Smooth muscle cell (in vitro differentiated cells): ENCODE measurements at regions not wholly inside any gene's neighbourhood (a gene's known extent, or its start where the extent isn't known, plus 50 kb on each side); places are given as distances from the start of the nearest gene placed in this dataset.

Source experiments
- DNase-seq: peaks from one replicate; lab custom pipeline; 2025; ENCODE audit not compliant: unreplicated experiment; lab: John Stamatoyannopoulos, UW
- H2AFZ ChIP-seq: fragments of 200-600 bp; sonication (generic); 2 replicates; pipeline ENCODE4 v1.6.0; 2016; ENCODE audit warnings: antibody characterized with exemption, low read depth, mild to moderate bottlenecking
- H3F3A ChIP-seq: fragments of 200-600 bp; sonication (generic); 2 replicates; pipeline ENCODE4 v1.6.0; 2017; ENCODE audit warnings: antibody characterized with exemption, low read depth
- H3K27ac ChIP-seq: fragments of 200-600 bp; sonication (generic); 2 replicates; pipeline ENCODE4 v1.5.1; 2016; ENCODE audit warnings: low read depth, mild to moderate bottlenecking
- H3K27me3 ChIP-seq: fragments of 200-600 bp; sonication (generic); 2 replicates; pipeline ENCODE4 v1.6.1; 2016; ENCODE audit warnings: low read depth, mild to moderate bottlenecking
- H3K36me3 ChIP-seq: fragments of 200-600 bp; sonication (generic); 2 replicates; pipeline ENCODE4 v1.5.1; 2016; ENCODE audit warnings: low read depth
- H3K4me1 ChIP-seq: fragments of 200-600 bp; sonication (generic); 2 replicates; pipeline ENCODE4 v1.5.1; 2016; ENCODE audit warnings: low read depth
- H3K4me2 ChIP-seq: fragments of 200-600 bp; sonication (generic); 2 replicates; pipeline ENCODE4 v1.6.0; 2016; ENCODE audit warnings: mild to moderate bottlenecking
- H3K4me3 ChIP-seq: fragments of 200-600 bp; sonication (generic); 2 replicates; pipeline ENCODE4 v1.5.1; 2016; ENCODE audit warnings: mild to moderate bottlenecking
- H3K79me2 ChIP-seq: fragments of 200-600 bp; sonication (generic); 2 replicates; pipeline ENCODE4 v1.6.0; 2016; ENCODE audit warnings: low read depth, mild to moderate bottlenecking
- H3K9ac ChIP-seq: fragments of 200-600 bp; sonication (generic); 2 replicates; pipeline ENCODE4 v1.6.0; 2016; ENCODE audit warnings: low read depth
- H3K9me3 ChIP-seq: fragments of 200-600 bp; sonication (generic); replicated peaks from 2 replicates; pipeline ENCODE4 v1.5.1; 2016; ENCODE audit warnings: low read depth
- H4K20me1 ChIP-seq: fragments of 200-600 bp; sonication (generic); 2 replicates; pipeline ENCODE4 v1.6.0; 2016; ENCODE audit warnings: low read depth
- WGBS: methylation state at CpG from one replicate; pipeline ENCODE4 v1.1.7; 2016; ENCODE audit warnings: low lambda C conversion rate; 5-methylcytosine and 5-hydroxymethylcytosine counted together
- TF ChIP-seq, protein P1 (sequence below): fragments of 200-600 bp; sonication (generic); IDR thresholded peaks from 2 replicates; pipeline ENCODE4 v1.5.1; 2017; ENCODE audit warnings: borderline replicate concordance, mild to moderate bottlenecking, antibody characterized with exemption; ENCODE audit not compliant: insufficient read depth, poor library complexity, severe bottlenecking

DNA sequence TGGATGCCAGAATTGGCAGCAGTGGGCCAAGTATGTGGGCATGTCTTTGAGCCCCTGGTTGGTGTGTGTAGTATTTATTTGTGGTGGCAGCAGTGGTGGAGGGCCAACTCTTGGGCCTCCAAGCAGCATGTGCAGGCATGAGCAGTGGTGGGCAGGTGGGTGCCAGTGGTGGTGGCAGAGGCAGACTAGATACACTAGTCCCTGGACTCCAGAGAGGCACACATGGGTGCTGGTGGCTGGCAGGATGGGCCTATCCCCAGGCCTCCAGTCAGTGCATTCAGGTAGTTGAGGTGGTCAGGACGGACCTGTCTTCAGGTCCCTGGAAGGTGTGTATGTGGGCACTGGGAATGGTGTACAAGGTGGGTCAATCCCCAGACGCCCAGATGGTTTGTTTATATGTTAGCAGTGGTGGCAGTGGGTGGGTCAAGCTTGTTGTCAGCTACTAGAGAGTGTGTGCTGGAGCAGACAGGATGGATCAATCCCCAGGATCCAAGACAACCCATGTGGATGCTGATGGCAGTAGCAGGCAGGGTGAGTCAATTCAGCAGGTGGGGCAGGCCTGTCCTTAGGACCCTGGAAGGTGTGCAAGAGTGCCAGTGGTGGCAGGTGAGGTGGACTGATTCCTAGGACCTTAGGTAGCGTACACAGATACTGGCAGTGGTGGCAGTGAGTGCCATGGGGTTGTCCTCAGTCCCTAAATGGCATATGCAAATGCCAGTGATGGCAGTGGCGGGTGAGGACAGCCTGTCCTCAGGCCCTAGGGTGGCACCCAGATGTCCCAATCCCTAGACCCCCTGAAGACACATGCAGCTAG is 294.3 kb downstream of the RPS24 start:
- 93% methylated on average over 4 of the region's 4 CpGs for WGBS
- no peak for DNase-seq
- Histone ChIP-seq H3K9me3 (peaks cover 12% of the 10 kb centered on the region), H2AFZ (no peak overlapping the region), H3F3A (no peaks in the 10 kb centered on the region), H3K79me2 (no peaks in the 10 kb centered on the region), H3K4me3 (no peak overlapping the region), H3K4me1 (peaks cover 9% of the 10 kb centered on the region), H3K4me2 (no peak overlapping the region), H3K27ac (no peak overlapping the region), H4K20me1 (no peaks in the 10 kb centered on the region), H3K36me3 (no peaks in the 10 kb centered on the region), H3K27me3 (no peaks in the 10 kb centered on the region), H3K9ac (no peak overlapping the region)
- TF ChIP-seq, protein P1, sequence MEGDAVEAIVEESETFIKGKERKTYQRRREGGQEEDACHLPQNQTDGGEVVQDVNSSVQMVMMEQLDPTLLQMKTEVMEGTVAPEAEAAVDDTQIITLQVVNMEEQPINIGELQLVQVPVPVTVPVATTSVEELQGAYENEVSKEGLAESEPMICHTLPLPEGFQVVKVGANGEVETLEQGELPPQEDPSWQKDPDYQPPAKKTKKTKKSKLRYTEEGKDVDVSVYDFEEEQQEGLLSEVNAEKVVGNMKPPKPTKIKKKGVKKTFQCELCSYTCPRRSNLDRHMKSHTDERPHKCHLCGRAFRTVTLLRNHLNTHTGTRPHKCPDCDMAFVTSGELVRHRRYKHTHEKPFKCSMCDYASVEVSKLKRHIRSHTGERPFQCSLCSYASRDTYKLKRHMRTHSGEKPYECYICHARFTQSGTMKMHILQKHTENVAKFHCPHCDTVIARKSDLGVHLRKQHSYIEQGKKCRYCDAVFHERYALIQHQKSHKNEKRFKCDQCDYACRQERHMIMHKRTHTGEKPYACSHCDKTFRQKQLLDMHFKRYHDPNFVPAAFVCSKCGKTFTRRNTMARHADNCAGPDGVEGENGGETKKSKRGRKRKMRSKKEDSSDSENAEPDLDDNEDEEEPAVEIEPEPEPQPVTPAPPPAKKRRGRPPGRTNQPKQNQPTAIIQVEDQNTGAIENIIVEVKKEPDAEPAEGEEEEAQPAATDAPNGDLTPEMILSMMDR = no peak

GRCh38 chr10:78328592-78329404 is 295.1 kb downstream of the RPS24 start:
- TF ChIP-seq, protein P1 = no peak
- H3K36me3 ChIP-seq = no peaks in the 10 kb centered on the region
- H3K27me3 ChIP-seq = no peaks in the 10 kb centered on the region
- H3K4me1 ChIP-seq = peaks cover 9% of the 10 kb centered on the region
- H3K4me2 ChIP-seq = no peak overlapping the region
- no peak overlapping the region for H2AFZ ChIP-seq
- no peak overlapping the region for H3K9ac ChIP-seq
- H3K9me3 ChIP-seq = peaks cover 12% of the 10 kb centered on the region
- no peaks in the 10 kb centered on the region for H4K20me1 ChIP-seq
- 89% methylated on average over 10 of the region's 10 CpGs for WGBS
- no peak overlapping the region for H3K4me3 ChIP-seq
- no peak for DNase-seq
- H3K79me2 ChIP-seq = no peaks in the 10 kb centered on the region
- no peaks in the 10 kb centered on the region for H3F3A ChIP-seq
- no peak overlapping the region for H3K27ac ChIP-seq

DNA sequence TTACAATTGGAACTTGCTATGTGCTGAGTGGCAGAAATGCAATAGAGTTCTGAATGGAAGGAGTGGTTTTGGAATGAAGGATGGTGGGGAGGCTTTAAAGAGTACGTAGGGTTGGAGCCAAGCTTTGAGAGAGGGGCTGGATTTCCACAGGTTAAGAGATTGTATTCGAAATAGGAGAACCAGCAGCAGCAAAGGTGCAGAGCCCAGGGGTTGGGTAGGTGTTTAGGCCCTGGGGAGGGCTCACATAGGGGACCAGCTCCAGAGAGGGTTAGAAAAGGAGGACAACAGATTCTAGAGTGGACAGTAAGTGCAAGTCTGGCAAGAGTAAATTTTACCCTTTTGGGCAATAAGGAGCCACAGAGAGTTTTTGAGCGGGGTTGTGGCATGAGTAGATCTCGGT is 297.2 kb downstream of the RPS24 start:
- DNase-seq = no peak
- Histone ChIP-seq H3K27me3 (no peaks in the 10 kb centered on the region), H3K4me1 (peaks cover 9% of the 10 kb centered on the region), H4K20me1 (no peaks in the 10 kb centered on the region), H3K27ac (no peak overlapping the region), H3K4me3 (no peak overlapping the region), H3K36me3 (no peaks in the 10 kb centered on the region), H3F3A (no peaks in the 10 kb centered on the region), H3K79me2 (no peaks in the 10 kb centered on the region), H3K9me3 (peaks cover 5% of the 10 kb centered on the region), H3K9ac (no peak overlapping the region), H3K4me2 (no peak overlapping the region), H2AFZ (no peak overlapping the region)
- TF ChIP-seq, protein P1 = no peak
- WGBS = 93% methylated on average over 4 of the region's 4 CpGs
